Fibroblast of peridontal ligament (primary cell): ENCODE measurements at regions not wholly inside any gene's neighbourhood (a gene's known extent, or its start where the extent isn't known, plus 50 kb on each side); places are given as distances from the start of the nearest gene placed in this dataset.

Experiments
- DNase-seq: peaks from one replicate; pipeline ENCODE4 v3.0.0-alpha.2; 2010; ENCODE audit errors: extremely low read depth

DNA sequence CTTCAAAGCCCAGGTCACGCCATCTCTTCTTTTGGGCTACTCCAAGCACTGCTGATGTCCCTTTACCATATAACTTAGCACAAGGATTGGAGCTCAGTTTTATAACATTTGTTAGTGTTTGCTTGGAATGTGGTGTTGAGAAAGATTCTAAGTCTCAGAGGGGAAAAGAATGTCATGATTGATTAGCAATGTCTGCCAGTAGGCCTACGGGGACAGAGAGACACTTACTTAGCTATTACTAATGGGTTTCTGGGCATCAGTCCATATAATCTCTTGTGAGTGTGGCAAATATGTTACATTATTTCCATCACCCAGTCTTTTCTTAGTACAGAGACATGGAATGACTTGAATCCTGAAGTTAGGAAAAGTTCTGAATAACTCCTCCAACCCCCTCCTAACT, 75.4 kb upstream of the FSHB start:
- no peak for DNase-seq

GRCh38 chr11:30159546-30159945, 71.3 kb upstream of the FSHB start:
- DNase-seq = no peak

DNA sequence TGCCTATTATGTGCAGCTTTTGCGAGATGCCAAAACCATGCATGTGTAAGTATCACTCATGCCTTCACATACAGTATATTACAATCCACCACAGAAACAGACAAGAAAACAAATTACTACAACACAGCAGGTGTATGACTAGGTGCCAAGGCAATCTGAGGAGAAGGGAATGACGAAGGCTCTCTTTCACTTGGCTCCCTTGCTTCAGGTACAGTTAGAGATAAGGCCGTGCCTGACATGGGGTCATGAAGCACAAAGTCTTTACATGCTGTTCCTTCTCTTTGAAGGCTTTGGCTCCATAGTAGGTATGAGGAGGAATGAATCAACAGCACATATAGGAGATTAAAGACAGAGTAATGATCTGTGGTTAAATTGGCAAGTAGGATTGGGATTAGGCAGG, 65.2 kb upstream of the FSHB start:
- DNase-seq = no peak

DNA sequence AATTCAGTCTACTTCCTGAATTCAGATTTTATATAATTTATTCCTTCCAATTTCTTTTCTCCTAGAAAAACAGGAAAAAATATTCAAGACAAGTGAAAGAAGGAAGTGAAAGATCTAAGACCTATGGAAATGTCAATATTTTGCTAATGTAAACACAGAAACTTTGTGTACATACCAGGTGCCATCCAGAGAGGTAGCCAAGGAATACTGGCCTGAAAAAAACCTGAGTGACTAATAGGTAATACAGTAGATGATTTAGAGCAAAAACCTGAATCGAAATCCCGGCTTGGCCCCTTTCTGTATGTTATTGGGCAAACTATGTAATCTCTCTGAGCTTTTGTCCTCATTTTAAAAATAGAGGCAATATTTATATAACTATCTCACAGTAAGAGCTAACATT, 59.2 kb upstream of the FSHB start:
- DNase-seq = no peak

GRCh38 chr11:30172158-30172557, 58.7 kb upstream of the FSHB start:
- DNase-seq = no peak

GRCh38 chr11:30172883-30173311, 57.9 kb upstream of the FSHB start:
- DNase-seq = no peak

- DNase-seq = no peak
Measured at GRCh38 chr11:30174265-30175020, 56.4 kb upstream of the FSHB start.
